ENCODE measurements at regions not wholly inside any gene's neighbourhood (a gene's known extent, or its start where the extent isn't known, plus 50 kb on each side); places are given as distances from the start of the nearest gene placed in this dataset.

DNA sequence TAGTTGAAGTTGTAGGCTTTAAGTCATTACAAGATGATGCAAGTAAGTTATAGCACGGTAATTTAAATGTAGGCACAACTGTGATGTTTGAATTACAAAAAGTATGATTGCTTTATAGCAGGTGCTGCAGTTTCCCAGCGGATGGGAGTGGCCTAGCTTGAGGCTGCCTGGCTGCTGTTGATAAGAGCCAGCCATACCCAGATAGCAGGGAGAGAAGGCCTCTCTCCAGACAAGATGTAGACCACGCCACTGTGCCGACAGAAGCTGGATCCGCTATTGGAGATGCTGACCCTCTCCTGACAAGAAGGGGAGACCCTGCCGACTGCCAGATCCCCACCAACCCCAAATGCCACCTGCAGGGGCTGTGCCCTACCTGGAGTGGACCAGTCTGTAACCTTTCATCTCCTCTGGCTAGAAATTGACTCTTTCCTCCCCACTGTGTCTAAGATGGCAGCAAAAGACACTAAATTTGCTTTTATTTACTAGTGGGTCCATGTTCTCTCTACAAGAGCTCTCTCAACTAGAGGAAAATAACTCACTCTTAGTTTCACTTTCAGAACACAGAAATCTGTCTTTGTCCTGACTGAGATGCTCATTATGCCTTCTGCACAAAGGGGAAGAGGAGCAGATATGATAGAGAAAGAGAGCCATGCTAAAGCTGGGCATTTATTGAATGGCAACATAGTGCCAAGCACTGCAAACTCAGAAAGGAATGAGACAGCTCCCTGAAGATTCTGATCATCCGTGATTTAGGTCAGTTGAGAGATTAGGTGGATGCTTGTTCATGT is 127.9 kb downstream of the URB2 start:
- TF ChIP-seq MAX (IDR thresholded peaks at IDR 0.05; ENCODE audit: low read depth, low read length) (no peak), CTCF (IDR thresholded peaks at IDR 0.05; ENCODE audit: low read depth, low read length) (no peak)

Data from NB4 (cell line).